ENCODE measurements at regions not wholly inside any gene's neighbourhood (a gene's known extent, or its start where the extent isn't known, plus 50 kb on each side); places are given as distances from the start of the nearest gene placed in this dataset.

- Histone ChIP-seq H3K4me3 (no peak overlapping the region), H3K27me3 (no peaks in the 10 kb centered on the region), H3K36me3 (no peaks in the 10 kb centered on the region), H3K4me1 (ENCODE audit: low read depth) (peaks cover 2% of the 10 kb centered on the region), H3K27ac (no peak overlapping the region), H3K9me3 (ENCODE audit: low read depth) (no peaks in the 10 kb centered on the region)
- TF ChIP-seq, protein P1, sequence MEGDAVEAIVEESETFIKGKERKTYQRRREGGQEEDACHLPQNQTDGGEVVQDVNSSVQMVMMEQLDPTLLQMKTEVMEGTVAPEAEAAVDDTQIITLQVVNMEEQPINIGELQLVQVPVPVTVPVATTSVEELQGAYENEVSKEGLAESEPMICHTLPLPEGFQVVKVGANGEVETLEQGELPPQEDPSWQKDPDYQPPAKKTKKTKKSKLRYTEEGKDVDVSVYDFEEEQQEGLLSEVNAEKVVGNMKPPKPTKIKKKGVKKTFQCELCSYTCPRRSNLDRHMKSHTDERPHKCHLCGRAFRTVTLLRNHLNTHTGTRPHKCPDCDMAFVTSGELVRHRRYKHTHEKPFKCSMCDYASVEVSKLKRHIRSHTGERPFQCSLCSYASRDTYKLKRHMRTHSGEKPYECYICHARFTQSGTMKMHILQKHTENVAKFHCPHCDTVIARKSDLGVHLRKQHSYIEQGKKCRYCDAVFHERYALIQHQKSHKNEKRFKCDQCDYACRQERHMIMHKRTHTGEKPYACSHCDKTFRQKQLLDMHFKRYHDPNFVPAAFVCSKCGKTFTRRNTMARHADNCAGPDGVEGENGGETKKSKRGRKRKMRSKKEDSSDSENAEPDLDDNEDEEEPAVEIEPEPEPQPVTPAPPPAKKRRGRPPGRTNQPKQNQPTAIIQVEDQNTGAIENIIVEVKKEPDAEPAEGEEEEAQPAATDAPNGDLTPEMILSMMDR (IDR thresholded peaks at IDR 0.05; ENCODE audit: low read depth, low read length), result no peak
- no peak for DNase-seq (ENCODE audit: low read depth in 1 of 2, low spot score in 1 of 2)
Measured at GRCh38 chr2:60358476-60358875, 195.0 kb downstream of the BCL11A start.

DNA sequence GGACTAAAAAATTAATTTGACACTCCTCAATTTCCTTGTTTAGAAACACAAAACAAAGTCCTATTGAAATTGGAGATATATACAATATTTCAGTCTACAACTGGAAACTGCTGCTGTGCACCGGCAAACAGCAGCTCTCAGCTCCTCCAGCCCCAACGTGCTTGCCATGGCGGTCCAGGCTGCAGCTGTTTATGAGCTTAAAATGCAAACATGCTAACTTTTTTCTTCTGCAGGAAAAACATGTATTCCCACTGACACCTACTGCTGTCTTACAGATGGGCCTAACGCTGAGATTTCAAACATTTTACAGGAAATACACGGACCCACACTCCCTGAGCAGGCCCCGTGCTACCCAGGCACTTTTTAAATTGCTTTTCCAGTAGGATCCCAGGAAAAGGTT is 195.5 kb downstream of the BCL11A start:
- H3K4me3 ChIP-seq, result no peak overlapping the region
- H3K36me3 ChIP-seq, result no peaks in the 10 kb centered on the region
- peaks cover 7% of the 10 kb centered on the region for H3K4me1 ChIP-seq (ENCODE audit: low read depth)
- H3K9me3 ChIP-seq (ENCODE audit: low read depth), result no peaks in the 10 kb centered on the region
- no peaks in the 10 kb centered on the region for H3K27me3 ChIP-seq
- TF ChIP-seq, protein P1 (IDR thresholded peaks at IDR 0.05; ENCODE audit: low read depth, low read length), result no peak
- no peak overlapping the region for H3K27ac ChIP-seq
- no peak for DNase-seq (ENCODE audit: low read depth in 1 of 2, low spot score in 1 of 2)

- TF ChIP-seq, protein P1 (IDR thresholded peaks at IDR 0.05; ENCODE audit: low read depth, low read length), result no peak
- DNase-seq (ENCODE audit: low read depth in 1 of 2, low spot score in 1 of 2), result no peak
Measured at GRCh38 chr2:60356346-60356745, 197.1 kb downstream of the BCL11A start.

GRCh38 chr2:60355849-60356261 is 197.6 kb downstream of the BCL11A start:
- no peaks in the 10 kb centered on the region for H3K9me3 ChIP-seq (ENCODE audit: low read depth)
- H3K27ac ChIP-seq, result no peak overlapping the region
- DNase-seq (ENCODE audit: low read depth in 1 of 2, low spot score in 1 of 2), result no peak
- peaks cover 10% of the 10 kb centered on the region for H3K4me1 ChIP-seq (ENCODE audit: low read depth)
- H3K27me3 ChIP-seq, result no peaks in the 10 kb centered on the region
- TF ChIP-seq, protein P1 (IDR thresholded peaks at IDR 0.05; ENCODE audit: low read depth, low read length), result no peak
- H3K4me3 ChIP-seq, result no peak overlapping the region
- H3K36me3 ChIP-seq, result no peaks in the 10 kb centered on the region

More at GRCh38 chr2:60356346-60356745, 197.1 kb downstream of the BCL11A start:
- Histone ChIP-seq H3K36me3 (no peaks in the 10 kb centered on the region), H3K9me3 (ENCODE audit: low read depth) (no peaks in the 10 kb centered on the region), H3K27me3 (no peaks in the 10 kb centered on the region), H3K27ac (no peak overlapping the region), H3K4me3 (no peak overlapping the region), H3K4me1 (ENCODE audit: low read depth) (peaks cover 10% of the 10 kb centered on the region)

GRCh38 chr2:60354713-60355112 is 198.7 kb downstream of the BCL11A start:
- DNase-seq (ENCODE audit: low read depth in 1 of 2, low spot score in 1 of 2), result peak in 1 of 2 donors; percentile 60
- Histone ChIP-seq H3K27ac (no peak overlapping the region), H3K4me1 (ENCODE audit: low read depth) (peaks cover 10% of the 10 kb centered on the region), H3K9me3 (ENCODE audit: low read depth) (no peaks in the 10 kb centered on the region), H3K4me3 (no peak overlapping the region), H3K36me3 (no peaks in the 10 kb centered on the region), H3K27me3 (no peaks in the 10 kb centered on the region)
- TF ChIP-seq, protein P1 (IDR thresholded peaks at IDR 0.05; ENCODE audit: low read depth, low read length), result no peak

DNA sequence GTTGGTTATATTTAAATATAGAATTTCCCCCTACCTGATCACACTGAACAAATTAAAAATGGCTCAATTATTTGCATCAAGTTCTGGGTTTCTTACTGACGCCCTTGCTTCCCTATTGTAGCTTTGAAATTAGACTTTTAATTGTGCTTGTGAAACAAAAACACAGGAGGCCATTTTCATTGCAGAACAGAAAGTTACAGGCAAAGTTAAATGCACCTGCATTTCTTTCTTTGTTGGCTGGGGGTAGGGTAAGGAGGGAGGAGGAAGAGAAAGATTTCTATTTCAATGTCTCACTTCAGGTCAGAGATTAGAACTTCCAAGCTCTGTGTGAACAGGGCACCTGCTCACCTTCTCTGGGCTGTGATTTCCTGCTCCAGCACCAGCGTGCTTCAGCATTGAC is 199.6 kb downstream of the BCL11A start:
- Histone ChIP-seq H3K4me3 (no peak overlapping the region), H3K27ac (no peak overlapping the region), H3K9me3 (ENCODE audit: low read depth) (no peaks in the 10 kb centered on the region), H3K27me3 (no peaks in the 10 kb centered on the region), H3K4me1 (ENCODE audit: low read depth) (peaks cover 10% of the 10 kb centered on the region), H3K36me3 (no peaks in the 10 kb centered on the region)
- TF ChIP-seq, protein P1 (IDR thresholded peaks at IDR 0.05; ENCODE audit: low read depth, low read length), result no peak
- no peak for DNase-seq (ENCODE audit: low read depth in 1 of 2, low spot score in 1 of 2)
